Endothelial cell of umbilical vein (primary cell): ENCODE measurements at regions not wholly inside any gene's neighbourhood (a gene's known extent, or its start where the extent isn't known, plus 50 kb on each side); places are given as distances from the start of the nearest gene placed in this dataset.

Source experiments
- CTCF ChIP-seq, 2 donors: IDR thresholded peaks; 1 replicate in 1 of 2; 2 replicates in 1 of 2; pipeline ENCODE4 v1.5.1; 2011; ENCODE audit warnings: low read length in 2 of 2, mild to moderate bottlenecking in 2 of 2, moderate library complexity in 2 of 2, control low read depth in 1 of 2, inconsistent platforms in 1 of 2, low read depth in 1 of 2; ENCODE audit not compliant: insufficient read depth in 1 of 2; ENCODE audit errors: extremely low read depth in 1 of 2
- FOS ChIP-seq: IDR thresholded peaks from 2 replicates; pipeline ENCODE4 v1.6.1; 2011; ENCODE audit warnings: mild to moderate bottlenecking, low read length, moderate library complexity, borderline replicate concordance; ENCODE audit not compliant: insufficient read depth
- MAX ChIP-seq: IDR thresholded peaks from 2 replicates; pipeline ENCODE4 v1.6.1; 2011; ENCODE audit not compliant: insufficient read depth, insufficient read length
- POLR2AphosphoS5 ChIP-seq: IDR thresholded peaks from 2 replicates; pipeline ENCODE4 v1.6.1; 2012; ENCODE audit warnings: low read depth, mild to moderate bottlenecking, control low read depth, low read length, moderate library complexity; ENCODE audit not compliant: insufficient read depth

- TF ChIP-seq CTCF (IDR thresholded peaks at IDR 0.05; ENCODE audit: extremely low read depth in 1 of 2, insufficient read depth in 1 of 2, low read depth in 1 of 2, low read length in 2 of 2) (no peak), POLR2AphosphoS5 (no peak), FOS (no peak), MAX (no peak)
These were observed 352.0 kb downstream of the TSHZ3 start for GRCh38 chr19:30997222-30997621.
